ENCODE measurements at regions not wholly inside any gene's neighbourhood (a gene's known extent, or its start where the extent isn't known, plus 50 kb on each side); places are given as distances from the start of the nearest gene placed in this dataset.
"Not testable (repeated sequence)": the region's sequence is repeated elsewhere in the genome, so short reads cannot be mapped to it uniquely, and the experiment has no call there.

GRCh38 chr5:16372493-16372892 is 93.1 kb downstream of the ZNF622 start:
- no peak overlapping the region for H3K4me3 ChIP-seq
- no peaks in the 10 kb centered on the region for H3K9me3 ChIP-seq
- no peak overlapping the region for H3K27ac ChIP-seq
- WGBS, 2 donors: 65 to 69% methylated on average over 4 of the region's 4 CpGs
- no peaks in the 10 kb centered on the region for H3K36me3 ChIP-seq
- H3K4me1 ChIP-seq: no peaks in the 10 kb centered on the region
- no peak for ATAC-seq (ENCODE audit: low FRiP score in 2 of 2)
- no peaks in the 10 kb centered on the region for H3K27me3 ChIP-seq
- no peak for DNase-seq
- TF ChIP-seq EP300 (IDR thresholded peaks at IDR 0.05): no peak
- TF ChIP-seq CTCF (IDR thresholded peaks at IDR 0.05): no peak
- TF ChIP-seq POLR2A (IDR thresholded peaks at IDR 0.05): no peak
- TF ChIP-seq POLR2AphosphoS5 (IDR thresholded peaks at IDR 0.05): no peak

- 52 to 71% methylated on average over 2 of the region's 2 CpGs for WGBS, 2 donors
These were observed 99.1 kb downstream of the ZNF622 start for GRCh38 chr5:16366491-16366890.

GRCh38 chr5:16364910-16365309 is 100.7 kb downstream of the ZNF622 start:
- Histone ChIP-seq H3K36me3 (no peaks in the 10 kb centered on the region), H3K9me3 (no peaks in the 10 kb centered on the region), H3K4me1 (no peaks in the 10 kb centered on the region), H3K27ac (no peak overlapping the region), H3K27me3 (no peaks in the 10 kb centered on the region), H3K4me3 (no peak overlapping the region)
- DNase-seq: no peak
- 59 to 74% methylated on average over 2 of the region's 2 CpGs for WGBS, 2 donors
- ATAC-seq (ENCODE audit: low FRiP score in 2 of 2): no peak
- no peak for TF ChIP-seq CTCF (IDR thresholded peaks at IDR 0.05)
- no peak for TF ChIP-seq POLR2A (IDR thresholded peaks at IDR 0.05)
- no peak for TF ChIP-seq EP300 (IDR thresholded peaks at IDR 0.05)
- TF ChIP-seq POLR2AphosphoS5 (IDR thresholded peaks at IDR 0.05): no peak

More at GRCh38 chr5:16366491-16366890, 99.1 kb downstream of the ZNF622 start:
- no peak for ATAC-seq (ENCODE audit: low FRiP score in 2 of 2)
- Histone ChIP-seq H3K27me3 (no peaks in the 10 kb centered on the region), H3K27ac (no peak overlapping the region), H3K36me3 (no peaks in the 10 kb centered on the region), H3K9me3 (no peaks in the 10 kb centered on the region), H3K4me1 (no peaks in the 10 kb centered on the region), H3K4me3 (no peak overlapping the region)
- no peak for DNase-seq
- TF ChIP-seq POLR2AphosphoS5 (IDR thresholded peaks at IDR 0.05) (no peak), CTCF (IDR thresholded peaks at IDR 0.05) (no peak), POLR2A (IDR thresholded peaks at IDR 0.05) (no peak), EP300 (IDR thresholded peaks at IDR 0.05) (no peak)

- not testable (repeated sequence) for H3K27ac ChIP-seq; DNase-seq; ATAC-seq (ENCODE audit: low FRiP score in 2 of 2); H3K4me3 ChIP-seq; H3K9me3 ChIP-seq; H3K36me3 ChIP-seq; H3K27me3 ChIP-seq; H3K4me1 ChIP-seq
- WGBS, 2 donors: 80 to 89% methylated on average over 5 of the region's 5 CpGs
These were observed 112.2 kb downstream of the ZNF622 start for GRCh38 chr5:16353439-16353838.

GRCh38 chr5:16350816-16351215 is 114.8 kb downstream of the ZNF622 start:
- 62 to 72% methylated on average over 3 of the region's 3 CpGs for WGBS, 2 donors
- DNase-seq (no peak), ATAC-seq (ENCODE audit: low FRiP score in 2 of 2) (no peak)
- no peaks in the 10 kb centered on the region for H3K9me3 ChIP-seq
- H3K27me3 ChIP-seq: no peaks in the 10 kb centered on the region
- no peaks in the 10 kb centered on the region for H3K36me3 ChIP-seq
- H3K4me3 ChIP-seq: no peak overlapping the region
- H3K4me1 ChIP-seq: no peaks in the 10 kb centered on the region
- TF ChIP-seq EP300 (IDR thresholded peaks at IDR 0.05) (no peak), POLR2A (IDR thresholded peaks at IDR 0.05) (no peak), POLR2AphosphoS5 (IDR thresholded peaks at IDR 0.05) (no peak), CTCF (IDR thresholded peaks at IDR 0.05) (no peak)
- no peak overlapping the region for H3K27ac ChIP-seq
